Peyer's patch (tissue), 4 donors: ENCODE measurements at regions not wholly inside any gene's neighbourhood (a gene's known extent, or its start where the extent isn't known, plus 50 kb on each side); places are given as distances from the start of the nearest gene placed in this dataset.

ENCODE experiments used
- POLR2A ChIP-seq, 2 donors: fragments of 450-650 bp; IDR thresholded peaks; one replicate each; pipeline ENCODE4 v1.5.1; 2017; ENCODE audit warnings: antibody characterized with exemption in 2 of 2, mild to moderate bottlenecking in 2 of 2, moderate library complexity in 2 of 2
- TF ChIP-seq, protein P1 (sequence below), 6 experiments: fragments of 450-650 bp in 4 of 6; fragments of 200-600 bp in 2 of 6; sonication (generic) in 1 of 6; IDR thresholded peaks; one replicate each; pipeline ENCODE4 v1.5.1; 2017 to 2019; ENCODE audit warnings: antibody characterized with exemption in 6 of 6, mild to moderate bottlenecking in 3 of 6, moderate library complexity in 1 of 6

DNA sequence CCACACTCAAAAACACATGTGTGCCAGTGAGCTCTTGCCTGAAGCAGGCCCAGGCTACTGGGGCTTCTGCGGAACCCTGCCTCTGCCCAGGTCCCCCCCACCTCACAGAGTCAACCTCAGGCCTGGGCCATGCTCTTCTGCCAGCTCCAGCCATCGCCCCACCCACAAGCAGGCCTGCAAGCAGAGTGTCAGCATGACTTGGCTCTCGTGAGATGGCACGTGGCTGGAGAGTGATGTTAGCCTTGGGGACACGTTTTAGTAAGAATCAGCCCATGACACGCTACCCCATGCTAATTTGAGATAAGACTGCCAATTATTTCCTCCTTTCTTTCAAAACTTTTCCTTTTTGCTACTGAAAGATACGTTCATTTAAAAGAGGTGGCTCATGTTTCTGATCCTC, 351.7 kb downstream of the IRX2 start:
- TF ChIP-seq, protein P1, sequence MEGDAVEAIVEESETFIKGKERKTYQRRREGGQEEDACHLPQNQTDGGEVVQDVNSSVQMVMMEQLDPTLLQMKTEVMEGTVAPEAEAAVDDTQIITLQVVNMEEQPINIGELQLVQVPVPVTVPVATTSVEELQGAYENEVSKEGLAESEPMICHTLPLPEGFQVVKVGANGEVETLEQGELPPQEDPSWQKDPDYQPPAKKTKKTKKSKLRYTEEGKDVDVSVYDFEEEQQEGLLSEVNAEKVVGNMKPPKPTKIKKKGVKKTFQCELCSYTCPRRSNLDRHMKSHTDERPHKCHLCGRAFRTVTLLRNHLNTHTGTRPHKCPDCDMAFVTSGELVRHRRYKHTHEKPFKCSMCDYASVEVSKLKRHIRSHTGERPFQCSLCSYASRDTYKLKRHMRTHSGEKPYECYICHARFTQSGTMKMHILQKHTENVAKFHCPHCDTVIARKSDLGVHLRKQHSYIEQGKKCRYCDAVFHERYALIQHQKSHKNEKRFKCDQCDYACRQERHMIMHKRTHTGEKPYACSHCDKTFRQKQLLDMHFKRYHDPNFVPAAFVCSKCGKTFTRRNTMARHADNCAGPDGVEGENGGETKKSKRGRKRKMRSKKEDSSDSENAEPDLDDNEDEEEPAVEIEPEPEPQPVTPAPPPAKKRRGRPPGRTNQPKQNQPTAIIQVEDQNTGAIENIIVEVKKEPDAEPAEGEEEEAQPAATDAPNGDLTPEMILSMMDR (IDR thresholded peaks at IDR 0.05), result no peak
- TF ChIP-seq POLR2A (IDR thresholded peaks at IDR 0.05), result no peak
